Uterus (tissue), 2 donors: ENCODE measurements at regions not wholly inside any gene's neighbourhood (a gene's known extent, or its start where the extent isn't known, plus 50 kb on each side); places are given as distances from the start of the nearest gene placed in this dataset.

Source experiments
- POLR2A ChIP-seq, 2 donors: fragments of 450-650 bp; IDR thresholded peaks; one replicate each; pipeline ENCODE4 v1.6.1; 2016; ENCODE audit warnings: antibody characterized with exemption in 2 of 2, mild to moderate bottlenecking in 1 of 2, moderate library complexity in 1 of 2
- TF ChIP-seq, protein P1 (sequence below), 4 experiments: fragments of 200-600 bp in 2 of 4; fragments of 450-650 bp in 2 of 4; sonication (generic) in 2 of 4; IDR thresholded peaks; one replicate each; pipeline ENCODE4 v1.5.1; 2016 to 2019; ENCODE audit warnings: antibody characterized with exemption in 4 of 4, mild to moderate bottlenecking in 2 of 4, moderate library complexity in 1 of 4

DNA sequence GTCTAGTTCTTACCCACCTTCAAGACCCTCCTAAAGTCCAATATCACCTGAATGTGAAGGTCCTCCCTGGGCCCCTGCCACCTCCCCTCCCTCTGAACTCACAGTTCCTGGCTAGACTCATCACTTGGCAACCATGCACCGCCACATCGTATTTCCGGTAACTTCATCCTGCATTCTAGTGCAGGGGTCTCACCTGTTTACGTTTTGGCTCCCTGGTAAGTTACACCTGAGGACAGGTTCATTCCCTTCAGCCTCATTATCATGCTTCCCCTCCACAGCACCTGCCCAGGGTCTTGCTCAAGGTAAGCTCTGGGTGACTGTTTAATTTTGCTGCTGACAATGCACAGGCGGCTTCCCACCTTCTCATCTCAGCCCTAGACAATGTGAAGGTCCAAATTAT lies 93.1 kb downstream of the MIS18A start:
- TF ChIP-seq, protein P1, sequence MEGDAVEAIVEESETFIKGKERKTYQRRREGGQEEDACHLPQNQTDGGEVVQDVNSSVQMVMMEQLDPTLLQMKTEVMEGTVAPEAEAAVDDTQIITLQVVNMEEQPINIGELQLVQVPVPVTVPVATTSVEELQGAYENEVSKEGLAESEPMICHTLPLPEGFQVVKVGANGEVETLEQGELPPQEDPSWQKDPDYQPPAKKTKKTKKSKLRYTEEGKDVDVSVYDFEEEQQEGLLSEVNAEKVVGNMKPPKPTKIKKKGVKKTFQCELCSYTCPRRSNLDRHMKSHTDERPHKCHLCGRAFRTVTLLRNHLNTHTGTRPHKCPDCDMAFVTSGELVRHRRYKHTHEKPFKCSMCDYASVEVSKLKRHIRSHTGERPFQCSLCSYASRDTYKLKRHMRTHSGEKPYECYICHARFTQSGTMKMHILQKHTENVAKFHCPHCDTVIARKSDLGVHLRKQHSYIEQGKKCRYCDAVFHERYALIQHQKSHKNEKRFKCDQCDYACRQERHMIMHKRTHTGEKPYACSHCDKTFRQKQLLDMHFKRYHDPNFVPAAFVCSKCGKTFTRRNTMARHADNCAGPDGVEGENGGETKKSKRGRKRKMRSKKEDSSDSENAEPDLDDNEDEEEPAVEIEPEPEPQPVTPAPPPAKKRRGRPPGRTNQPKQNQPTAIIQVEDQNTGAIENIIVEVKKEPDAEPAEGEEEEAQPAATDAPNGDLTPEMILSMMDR (IDR thresholded peaks at IDR 0.05), result no peak
- TF ChIP-seq POLR2A (IDR thresholded peaks at IDR 0.05), result no peak
